A549 (cell line): ENCODE measurements at regions not wholly inside any gene's neighbourhood (a gene's known extent, or its start where the extent isn't known, plus 50 kb on each side); places are given as distances from the start of the nearest gene placed in this dataset.

Experiments
- EP300 ChIP-seq, 2 experiments: fragments of >200 bp; sonication (Bioruptor Twin); formaldehyde crosslinking; IDR thresholded peaks; 2 replicates in 1 of 2; 3 replicates in 1 of 2; pipeline ENCODE4 v1.6.1; 2016 to 2017
- FOXS1 ChIP-seq: fragments of 250-450 bp; sonication (Bioruptor Pico); IDR thresholded peaks from 2 replicates; pipeline ENCODE4 v1.5.0; 2020; ENCODE audit warnings: mild to moderate bottlenecking, moderate library complexity
- HDAC2 ChIP-seq: fragments of 200-600 bp; sonication (generic); IDR thresholded peaks from 2 replicates; pipeline ENCODE4 v1.6.1; 2016
- JUNB ChIP-seq: fragments of >200 bp; sonication (Bioruptor Twin); formaldehyde crosslinking; IDR thresholded peaks from 2 replicates; pipeline ENCODE4 v1.6.1; 2016
- POLR2A ChIP-seq: IDR thresholded peaks from 2 replicates; pipeline ENCODE4 v1.6.1; 2012; ENCODE audit warnings: mild to moderate bottlenecking, low read length
- RAD21 ChIP-seq, 2 experiments: fragments of >200 bp in 1 of 2; sonication (Bioruptor Twin) in 1 of 2; formaldehyde crosslinking in 1 of 2; IDR thresholded peaks in 1 of 2; conservative IDR thresholded peaks in 1 of 2; 2 replicates in 1 of 2; 3 replicates in 1 of 2; pipeline ENCODE4 v1.6.1; 2012 to 2018; ENCODE audit warnings: inconsistent platforms in 1 of 2
- RCOR1 ChIP-seq: fragments of 150-350 bp; IDR thresholded peaks from 2 replicates; pipeline ENCODE4 v1.6.1; 2014; ENCODE audit warnings: antibody characterized with exemption, low read length, low read depth
- RFX5 ChIP-seq: fragments of 450-650 bp; IDR thresholded peaks from 2 replicates; pipeline ENCODE4 v1.7.1; 2014; ENCODE audit warnings: antibody characterized with exemption, mild to moderate bottlenecking, moderate library complexity
- TP53 ChIP-seq: fragments of 250-450 bp; sonication (Bioruptor Pico); IDR thresholded peaks from 2 replicates; pipeline ENCODE4 v1.5.0; 2021; ENCODE audit warnings: mild to moderate bottlenecking, moderate library complexity
- TF ChIP-seq, protein P1 (sequence below): fragments of >200 bp; sonication (Bioruptor Twin); formaldehyde crosslinking; IDR thresholded peaks from 3 replicates; pipeline ENCODE4 v1.5.1; 2016
- TF ChIP-seq, protein P2 (sequence below): IDR thresholded peaks from 2 replicates; pipeline ENCODE4 v1.6.1; 2012
- TF ChIP-seq, protein P3 (sequence below): fragments of 150-350 bp; IDR thresholded peaks from 2 replicates; pipeline ENCODE4 v1.6.1; 2014; ENCODE audit warnings: low read depth, mild to moderate bottlenecking, low read length
- TF ChIP-seq, protein P4 (sequence below): IDR thresholded peaks from 2 replicates; pipeline ENCODE4 v1.6.1; 2012

DNA sequence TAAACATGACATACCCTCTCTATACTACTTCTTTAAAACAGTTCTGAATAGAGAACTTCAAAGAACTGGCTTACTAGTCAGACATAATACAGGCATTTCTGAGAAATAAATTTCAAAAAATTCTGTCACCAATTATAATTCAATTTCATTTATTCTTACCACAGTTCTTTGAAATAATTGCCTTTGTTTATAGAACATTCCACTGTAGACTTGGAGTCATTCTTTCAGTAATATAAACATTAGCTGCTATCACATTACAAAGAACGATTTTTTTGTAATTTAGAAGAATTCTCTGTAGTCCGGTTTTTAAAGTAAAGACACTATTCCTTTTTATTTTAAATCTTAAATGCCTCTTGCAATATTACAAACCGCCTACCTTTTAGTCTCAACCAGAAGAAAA lies 146.4 kb upstream of the COL11A1 start:
- no peak for TF ChIP-seq TP53 (CRISPR knock-in tag)
- TF ChIP-seq, protein P1, sequence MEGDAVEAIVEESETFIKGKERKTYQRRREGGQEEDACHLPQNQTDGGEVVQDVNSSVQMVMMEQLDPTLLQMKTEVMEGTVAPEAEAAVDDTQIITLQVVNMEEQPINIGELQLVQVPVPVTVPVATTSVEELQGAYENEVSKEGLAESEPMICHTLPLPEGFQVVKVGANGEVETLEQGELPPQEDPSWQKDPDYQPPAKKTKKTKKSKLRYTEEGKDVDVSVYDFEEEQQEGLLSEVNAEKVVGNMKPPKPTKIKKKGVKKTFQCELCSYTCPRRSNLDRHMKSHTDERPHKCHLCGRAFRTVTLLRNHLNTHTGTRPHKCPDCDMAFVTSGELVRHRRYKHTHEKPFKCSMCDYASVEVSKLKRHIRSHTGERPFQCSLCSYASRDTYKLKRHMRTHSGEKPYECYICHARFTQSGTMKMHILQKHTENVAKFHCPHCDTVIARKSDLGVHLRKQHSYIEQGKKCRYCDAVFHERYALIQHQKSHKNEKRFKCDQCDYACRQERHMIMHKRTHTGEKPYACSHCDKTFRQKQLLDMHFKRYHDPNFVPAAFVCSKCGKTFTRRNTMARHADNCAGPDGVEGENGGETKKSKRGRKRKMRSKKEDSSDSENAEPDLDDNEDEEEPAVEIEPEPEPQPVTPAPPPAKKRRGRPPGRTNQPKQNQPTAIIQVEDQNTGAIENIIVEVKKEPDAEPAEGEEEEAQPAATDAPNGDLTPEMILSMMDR = no peak
- TF ChIP-seq JUNB = no peak
- TF ChIP-seq POLR2A = no peak
- no peak for TF ChIP-seq RAD21 (conservative IDR thresholded peaks at IDR 0.05 in 1 of 2, IDR thresholded peaks at IDR 0.05 in 1 of 2)
- no peak for TF ChIP-seq FOXS1 (CRISPR knock-in tag)
- no peak for TF ChIP-seq HDAC2
- TF ChIP-seq, protein P2, sequence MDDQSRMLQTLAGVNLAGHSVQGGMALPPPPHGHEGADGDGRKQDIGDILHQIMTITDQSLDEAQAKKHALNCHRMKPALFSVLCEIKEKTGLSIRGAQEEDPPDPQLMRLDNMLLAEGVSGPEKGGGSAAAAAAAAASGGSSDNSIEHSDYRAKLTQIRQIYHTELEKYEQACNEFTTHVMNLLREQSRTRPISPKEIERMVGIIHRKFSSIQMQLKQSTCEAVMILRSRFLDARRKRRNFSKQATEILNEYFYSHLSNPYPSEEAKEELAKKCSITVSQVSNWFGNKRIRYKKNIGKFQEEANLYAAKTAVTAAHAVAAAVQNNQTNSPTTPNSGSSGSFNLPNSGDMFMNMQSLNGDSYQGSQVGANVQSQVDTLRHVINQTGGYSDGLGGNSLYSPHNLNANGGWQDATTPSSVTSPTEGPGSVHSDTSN = no peak
- TF ChIP-seq RCOR1 = no peak
- TF ChIP-seq EP300 (IDR thresholded peaks at IDR 0.05) = no peak
- TF ChIP-seq, protein P3, sequence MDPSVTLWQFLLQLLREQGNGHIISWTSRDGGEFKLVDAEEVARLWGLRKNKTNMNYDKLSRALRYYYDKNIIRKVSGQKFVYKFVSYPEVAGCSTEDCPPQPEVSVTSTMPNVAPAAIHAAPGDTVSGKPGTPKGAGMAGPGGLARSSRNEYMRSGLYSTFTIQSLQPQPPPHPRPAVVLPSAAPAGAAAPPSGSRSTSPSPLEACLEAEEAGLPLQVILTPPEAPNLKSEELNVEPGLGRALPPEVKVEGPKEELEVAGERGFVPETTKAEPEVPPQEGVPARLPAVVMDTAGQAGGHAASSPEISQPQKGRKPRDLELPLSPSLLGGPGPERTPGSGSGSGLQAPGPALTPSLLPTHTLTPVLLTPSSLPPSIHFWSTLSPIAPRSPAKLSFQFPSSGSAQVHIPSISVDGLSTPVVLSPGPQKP = no peak
- TF ChIP-seq, protein P4, sequence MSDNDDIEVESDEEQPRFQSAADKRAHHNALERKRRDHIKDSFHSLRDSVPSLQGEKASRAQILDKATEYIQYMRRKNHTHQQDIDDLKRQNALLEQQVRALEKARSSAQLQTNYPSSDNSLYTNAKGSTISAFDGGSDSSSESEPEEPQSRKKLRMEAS = no peak
- TF ChIP-seq RFX5 = no peak
